Endodermal cell (in vitro differentiated cells): ENCODE measurements at regions not wholly inside any gene's neighbourhood (a gene's known extent, or its start where the extent isn't known, plus 50 kb on each side); places are given as distances from the start of the nearest gene placed in this dataset.

Experiments
- DNase-seq: peaks from one replicate; pipeline ENCODE4 v3.0.0-alpha.2; 2017
- H3K27ac ChIP-seq: 2 replicates; pipeline ENCODE4 v1.5.1; 2013; ENCODE audit warnings: mild to moderate bottlenecking, low read depth, low read length, moderate library complexity
- H3K27me3 ChIP-seq: 2 replicates; pipeline ENCODE4 v1.6.1; 2013; ENCODE audit warnings: mild to moderate bottlenecking, low read length, moderate library complexity; ENCODE audit not compliant: insufficient read depth, control insufficient read depth, poor library complexity, severe bottlenecking
- H3K36me3 ChIP-seq: 2 replicates; pipeline ENCODE4 v1.7.0; 2013; ENCODE audit warnings: mild to moderate bottlenecking, low read length, moderate library complexity; ENCODE audit not compliant: control insufficient read depth, insufficient read depth
- H3K4me1 ChIP-seq: one replicate; pipeline ENCODE4 v1.7.0; 2013; ENCODE audit warnings: low read length; ENCODE audit not compliant: control insufficient read depth, insufficient read depth
- H3K4me3 ChIP-seq: 2 replicates; pipeline ENCODE4 v1.5.1; 2013; ENCODE audit warnings: mild to moderate bottlenecking, low read length, moderate library complexity
- H3K9ac ChIP-seq: 2 replicates; pipeline ENCODE4 v1.6.1; 2013; ENCODE audit warnings: mild to moderate bottlenecking, low read length, moderate library complexity; ENCODE audit not compliant: poor library complexity, severe bottlenecking; ENCODE audit errors: extremely low read depth
- H3K9me3 ChIP-seq: 2 replicates; pipeline ENCODE4 v1.6.1; 2013; ENCODE audit warnings: mild to moderate bottlenecking, low read length, moderate library complexity; ENCODE audit not compliant: control insufficient read depth
- H3K27ac Mint-ChIP-seq: 2 replicates; pipeline ENCODE4 v1.8.0; 2020; ENCODE audit warnings: mixed read lengths
- H3K27me3 Mint-ChIP-seq: 2 replicates; pipeline ENCODE4 v1.8.0; 2021; ENCODE audit warnings: mild to moderate bottlenecking, mixed read lengths; ENCODE audit not compliant: insufficient read depth
- H3K36me3 Mint-ChIP-seq: 2 replicates; pipeline ENCODE4 v1.8.0; 2020; ENCODE audit warnings: low read depth, mixed read lengths
- H3K4me1 Mint-ChIP-seq: 2 replicates; pipeline ENCODE4 v1.8.0; 2020; ENCODE audit warnings: mixed read lengths
- H3K4me3 Mint-ChIP-seq: 2 replicates; pipeline ENCODE4 v1.8.0; 2020; ENCODE audit warnings: mild to moderate bottlenecking, moderate library complexity, mixed read lengths
- H3K9me3 Mint-ChIP-seq: 2 replicates; pipeline ENCODE4 v1.8.0; 2020; ENCODE audit warnings: mild to moderate bottlenecking, mixed read lengths
- CTCF ChIP-seq: fragments of 200-600 bp; sonication (generic); conservative IDR thresholded peaks from 2 replicates; pipeline ENCODE4 v1.5.0; 2021; ENCODE audit warnings: antibody characterized with exemption, mild to moderate bottlenecking
- WGBS, 2 experiments: methylation state at CpG; one replicate each; pipeline versions ENCODE4 v1.1.5 to v1.1.7; 2013; ENCODE audit warnings: missing lambda C conversion rate in 2 of 2, mixed read lengths in 1 of 2; ENCODE audit not compliant: insufficient coverage in 1 of 2, insufficient read length in 1 of 2; 5-methylcytosine and 5-hydroxymethylcytosine counted together

- TF ChIP-seq CTCF, result peak; percentile 58
- no peak overlapping the region for H3K9ac ChIP-seq
- DNase-seq, result no peak
- H3K27me3 ChIP-seq, result no peaks in the 10 kb centered on the region
- H3K36me3 Mint-ChIP-seq, result no peaks in the 10 kb centered on the region
- WGBS, 2 experiments, result 96% methylated on average over 3 of the region's 3 CpGs
- no peaks in the 10 kb centered on the region for H3K9me3 ChIP-seq
- no peak overlapping the region for H3K27ac ChIP-seq
- H3K4me3 Mint-ChIP-seq, result no peak overlapping the region
- H3K4me1 ChIP-seq, result peaks cover 10% of the 10 kb centered on the region
- H3K4me3 ChIP-seq, result no peak overlapping the region
- peaks cover 25% of the 10 kb centered on the region for H3K4me1 Mint-ChIP-seq
- H3K27ac Mint-ChIP-seq, result no peak overlapping the region
- H3K27me3 Mint-ChIP-seq, result no peaks in the 10 kb centered on the region
- no peaks in the 10 kb centered on the region for H3K36me3 ChIP-seq
- no peaks in the 10 kb centered on the region for H3K9me3 Mint-ChIP-seq
Measured at GRCh38 chr10:83212632-83213334, 926.5 kb upstream of the GHITM start.

DNA sequence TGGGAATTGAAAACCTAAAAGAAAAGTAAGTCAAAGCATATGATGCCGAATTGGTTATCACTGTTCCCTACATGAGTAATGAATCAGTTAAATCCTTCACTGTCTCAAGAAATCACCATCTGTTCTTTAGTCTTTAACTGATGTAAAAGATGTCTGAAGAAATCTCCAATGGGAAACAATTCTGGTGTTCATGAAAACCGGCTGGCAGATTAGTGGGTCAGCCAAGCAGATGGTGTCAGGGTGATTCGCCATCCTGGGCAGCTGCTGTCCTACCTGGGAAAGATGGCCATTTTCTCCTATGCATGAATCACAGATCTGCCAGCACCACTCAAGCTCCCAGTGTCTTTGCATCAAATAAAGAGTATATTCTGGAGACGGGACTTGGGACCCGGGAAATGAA, 925.2 kb upstream of the GHITM start:
- H3K27me3 ChIP-seq, result no peaks in the 10 kb centered on the region
- H3K9ac ChIP-seq, result no peak overlapping the region
- Mint-ChIP-seq H3K4me3 (no peak overlapping the region), H3K9me3 (no peaks in the 10 kb centered on the region), H3K4me1 (peaks cover 36% of the 10 kb centered on the region), H3K27ac (no peak overlapping the region), H3K27me3 (no peaks in the 10 kb centered on the region), H3K36me3 (no peaks in the 10 kb centered on the region)
- no peak overlapping the region for H3K27ac ChIP-seq
- no peak for TF ChIP-seq CTCF
- no peaks in the 10 kb centered on the region for H3K36me3 ChIP-seq
- DNase-seq, result no peak
- no peaks in the 10 kb centered on the region for H3K9me3 ChIP-seq
- peaks cover 10% of the 10 kb centered on the region for H3K4me1 ChIP-seq
- no peak overlapping the region for H3K4me3 ChIP-seq
- 93 to 100% methylated on average over 2 to 5 of the region's 5 CpGs for WGBS, 2 experiments

DNA sequence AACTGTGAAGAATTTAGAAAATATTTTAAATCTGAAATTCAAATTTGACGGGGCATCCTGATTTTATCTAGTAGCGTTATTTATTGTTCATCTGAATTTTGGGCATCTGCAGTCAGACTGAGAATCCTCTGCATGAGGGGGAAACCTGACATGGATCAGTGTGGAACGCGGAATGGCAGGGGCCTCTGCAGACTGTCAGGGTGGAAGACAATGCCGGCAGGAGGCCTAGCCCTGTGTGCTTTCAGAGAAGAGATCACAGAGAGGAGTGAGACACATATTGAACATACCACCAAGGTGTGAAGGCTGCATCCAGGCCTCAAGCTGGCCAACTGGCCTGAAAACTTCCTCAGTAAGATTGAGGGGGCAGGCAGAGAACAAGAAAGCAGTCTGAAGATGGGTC, 921.1 kb upstream of the GHITM start:
- H3K9ac ChIP-seq, result no peak overlapping the region
- DNase-seq, result peak; percentile 80
- no peaks in the 10 kb centered on the region for H3K9me3 Mint-ChIP-seq
- no peak for TF ChIP-seq CTCF
- H3K27ac Mint-ChIP-seq, result no peak overlapping the region
- H3K27me3 Mint-ChIP-seq, result no peaks in the 10 kb centered on the region
- H3K9me3 ChIP-seq, result no peaks in the 10 kb centered on the region
- H3K27ac ChIP-seq, result no peak overlapping the region
- no peak overlapping the region for H3K4me3 Mint-ChIP-seq
- no peaks in the 10 kb centered on the region for H3K36me3 Mint-ChIP-seq
- H3K4me1 Mint-ChIP-seq, result peaks cover 21% of the 10 kb centered on the region
- no peak overlapping the region for H3K4me3 ChIP-seq
- no peaks in the 10 kb centered on the region for H3K4me1 ChIP-seq
- H3K36me3 ChIP-seq, result no peaks in the 10 kb centered on the region
- WGBS, 2 experiments, result 81 to 90% methylated on average over 2 to 5 of the region's 5 CpGs
- H3K27me3 ChIP-seq, result no peaks in the 10 kb centered on the region
